Calu3 (cell line): ENCODE measurements at regions not wholly inside any gene's neighbourhood (a gene's known extent, or its start where the extent isn't known, plus 50 kb on each side); places are given as distances from the start of the nearest gene placed in this dataset.
"Not testable (repeated sequence)": the region's sequence is repeated elsewhere in the genome, so short reads cannot be mapped to it uniquely, and the experiment has no call there.

Experiments
- BruUV-seq: library from RNA; stranded (reverse); fragments of 400-500 nt; replicated peaks from 2 replicates; lab custom pipeline; 2021; lab: Mats Ljungman, UMichigan
- CTCF ChIA-PET: fragments of 300-600 bp; sonication (Branson Sonifier 250); formaldehyde crosslinking; loops from one replicate; lab custom pipeline; 2022; ENCODE audit warnings: antibody characterized with exemption; lab: Charles Lee
- DNase-seq: peaks from one replicate; pipeline ENCODE4 v3.0.0; 2022
- H3K27ac Mint-ChIP-seq: one replicate; pipeline ENCODE4 v1.8.0; 2022; ENCODE audit warnings: mixed read lengths; ENCODE audit not compliant: unreplicated experiment
- H3K27me3 Mint-ChIP-seq: one replicate; pipeline ENCODE4 v1.8.0; 2022; ENCODE audit warnings: mixed read lengths; ENCODE audit not compliant: unreplicated experiment
- H3K36me3 Mint-ChIP-seq: one replicate; pipeline ENCODE4 v1.8.0; 2022; ENCODE audit warnings: mild to moderate bottlenecking, moderate library complexity, mixed read lengths; ENCODE audit not compliant: insufficient read depth, unreplicated experiment
- H3K4me1 Mint-ChIP-seq: one replicate; pipeline ENCODE4 v1.8.0; 2022; ENCODE audit warnings: mild to moderate bottlenecking, low read depth, mixed read lengths; ENCODE audit not compliant: unreplicated experiment
- H3K4me3 Mint-ChIP-seq: one replicate; pipeline ENCODE4 v1.8.0; 2022; ENCODE audit warnings: mild to moderate bottlenecking, low read depth, moderate library complexity, mixed read lengths; ENCODE audit not compliant: unreplicated experiment
- H3K9me3 Mint-ChIP-seq: one replicate; pipeline ENCODE4 v1.8.0; 2022; ENCODE audit warnings: low read depth, mixed read lengths; ENCODE audit not compliant: unreplicated experiment
- CTCF ChIP-seq: fragments of 200-600 bp; IDR thresholded peaks from one replicate; pipeline ENCODE4 v1.8.0; 2022; ENCODE audit warnings: antibody characterized with exemption; ENCODE audit not compliant: unreplicated experiment
- intact Hi-C: fragments of 100-400 bp; cut with micrococcal nuclease; formaldehyde crosslinking; loops from one replicate; pipeline ENCODE4 v1.10.0; 2022; ENCODE audit not compliant: unreplicated experiment

GRCh38 chr6:18536591-18537055 lies 149.5 kb downstream of the RNF144B start:
- H3K27ac Mint-ChIP-seq = no peak overlapping the region
- no peak overlapping the region for H3K4me3 Mint-ChIP-seq
- peaks cover 6% of the 10 kb centered on the region for H3K4me1 Mint-ChIP-seq
- no peak for TF ChIP-seq CTCF
- DNase-seq = no peak
- intact Hi-C loops = no loop called here
- H3K36me3 Mint-ChIP-seq = no peaks in the 10 kb centered on the region
- CTCF ChIA-PET = no interaction called here
- no TSS peak for BruUV-seq
- H3K27me3 Mint-ChIP-seq = peaks cover 26% of the 10 kb centered on the region
- H3K9me3 Mint-ChIP-seq = no peaks in the 10 kb centered on the region

- H3K36me3 Mint-ChIP-seq = no peaks in the 10 kb centered on the region
- H3K27ac Mint-ChIP-seq = no peak overlapping the region
- CTCF ChIA-PET = no interaction called here
- intact Hi-C loops = no loop called here
- DNase-seq = no peak
- no peaks in the 10 kb centered on the region for H3K9me3 Mint-ChIP-seq
- H3K4me1 Mint-ChIP-seq = peaks cover 6% of the 10 kb centered on the region
- no peak overlapping the region for H3K4me3 Mint-ChIP-seq
- no peak for TF ChIP-seq CTCF
- BruUV-seq = no TSS peak
- peaks cover 30% of the 10 kb centered on the region for H3K27me3 Mint-ChIP-seq
Measured at GRCh38 chr6:18538315-18538714, 151.2 kb downstream of the RNF144B start.

GRCh38 chr6:18543051-18543450 lies 155.9 kb downstream of the RNF144B start:
- no peaks in the 10 kb centered on the region for H3K4me1 Mint-ChIP-seq
- intact Hi-C loops = no loop called here
- TF ChIP-seq CTCF = no peak
- H3K27ac Mint-ChIP-seq = no peak overlapping the region
- DNase-seq = no peak
- peaks cover 52% of the 10 kb centered on the region for H3K27me3 Mint-ChIP-seq
- CTCF ChIA-PET = no interaction called here
- no TSS peak for BruUV-seq
- no peaks in the 10 kb centered on the region for H3K9me3 Mint-ChIP-seq
- no peak overlapping the region for H3K4me3 Mint-ChIP-seq
- no peaks in the 10 kb centered on the region for H3K36me3 Mint-ChIP-seq

GRCh38 chr6:18545142-18545541 lies 158.0 kb downstream of the RNF144B start:
- H3K27ac Mint-ChIP-seq, H3K4me3 Mint-ChIP-seq, H3K4me1 Mint-ChIP-seq, CTCF ChIA-PET, intact Hi-C loops, H3K36me3 Mint-ChIP-seq, BruUV-seq, H3K9me3 Mint-ChIP-seq, DNase-seq: not testable (repeated sequence)
- H3K27me3 Mint-ChIP-seq = peaks cover 40% of the 10 kb centered on the region

GRCh38 chr6:18545726-18546125 lies 158.6 kb downstream of the RNF144B start:
- Mint-ChIP-seq H3K9me3 (no peaks in the 10 kb centered on the region), H3K36me3 (no peaks in the 10 kb centered on the region), H3K4me3 (no peak overlapping the region), H3K4me1 (no peaks in the 10 kb centered on the region), H3K27ac (no peak overlapping the region), H3K27me3 (peaks cover 34% of the 10 kb centered on the region)
- DNase-seq = no peak
- intact Hi-C loops = no loop called here
- CTCF ChIA-PET = no interaction called here
- no peak for TF ChIP-seq CTCF
- no TSS peak for BruUV-seq
